LoVo (cell line): ENCODE measurements at regions not wholly inside any gene's neighbourhood (a gene's known extent, or its start where the extent isn't known, plus 50 kb on each side); places are given as distances from the start of the nearest gene placed in this dataset.
"Not testable (repeated sequence)": the region's sequence is repeated elsewhere in the genome, so short reads cannot be mapped to it uniquely, and the experiment has no call there.

Source experiments
- DNase-seq: peaks from one replicate; pipeline ENCODE4 v3.0.0-alpha.2; 2016; ENCODE audit warnings: low spot score

DNA sequence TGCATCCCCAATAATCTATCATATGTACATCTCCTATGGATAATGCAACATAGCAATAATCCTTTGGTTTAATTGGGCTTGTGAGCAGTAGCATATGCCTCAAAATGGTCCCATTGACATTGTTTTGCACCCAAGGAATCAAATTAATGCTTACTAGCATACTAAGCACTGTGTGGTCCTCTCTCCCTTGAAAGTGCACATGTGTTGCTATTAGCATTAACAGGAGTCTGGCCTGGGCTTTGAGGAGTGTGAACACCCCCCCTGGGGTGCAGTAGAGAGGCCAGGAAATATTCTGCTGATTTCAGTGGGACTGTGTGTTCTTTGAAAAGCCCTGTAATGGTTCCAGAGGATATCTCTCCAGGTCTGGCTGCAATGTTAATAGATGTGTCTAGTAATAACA, 1148.4 kb downstream of the VRK1 start:
- no peak for DNase-seq

DNA sequence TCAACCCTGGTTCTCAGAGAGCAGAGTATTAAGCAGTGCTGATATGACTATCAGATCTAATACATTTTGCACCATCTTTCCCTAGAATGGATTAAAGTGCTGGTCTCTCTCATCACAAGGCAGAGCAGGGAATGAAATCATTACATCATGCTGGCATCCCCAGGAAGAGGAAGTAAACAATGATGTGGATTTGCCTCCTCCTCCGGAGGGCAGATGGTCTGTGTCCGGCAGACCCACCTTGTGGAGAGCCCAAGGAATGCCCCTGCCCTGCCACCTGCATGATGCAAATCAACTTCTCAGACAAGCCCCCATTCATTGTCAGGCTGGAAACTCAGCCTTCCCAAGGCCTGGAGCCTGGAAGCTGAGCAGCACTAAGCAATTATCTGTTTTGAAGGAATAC, 1149.1 kb downstream of the VRK1 start:
- no peak for DNase-seq

DNA sequence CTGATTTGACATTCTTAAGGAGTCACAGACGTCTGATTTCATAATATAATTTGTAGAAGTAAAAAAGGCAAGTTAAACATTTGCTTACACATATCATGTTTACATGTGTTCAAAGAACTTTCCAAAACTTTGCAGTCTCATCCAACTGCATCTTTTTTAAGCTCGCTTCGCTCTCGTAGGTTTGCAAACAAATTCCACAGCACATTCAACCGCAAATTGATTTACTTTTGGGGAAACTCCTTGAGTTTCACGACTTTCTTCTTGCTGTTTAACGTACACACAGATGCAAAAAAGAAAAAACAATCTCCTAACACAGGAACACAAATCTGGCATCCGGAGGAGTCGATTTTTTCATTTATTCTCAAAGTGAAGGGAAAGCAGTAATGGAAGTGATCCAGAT, 1149.5 kb downstream of the VRK1 start:
- no peak for DNase-seq

DNA sequence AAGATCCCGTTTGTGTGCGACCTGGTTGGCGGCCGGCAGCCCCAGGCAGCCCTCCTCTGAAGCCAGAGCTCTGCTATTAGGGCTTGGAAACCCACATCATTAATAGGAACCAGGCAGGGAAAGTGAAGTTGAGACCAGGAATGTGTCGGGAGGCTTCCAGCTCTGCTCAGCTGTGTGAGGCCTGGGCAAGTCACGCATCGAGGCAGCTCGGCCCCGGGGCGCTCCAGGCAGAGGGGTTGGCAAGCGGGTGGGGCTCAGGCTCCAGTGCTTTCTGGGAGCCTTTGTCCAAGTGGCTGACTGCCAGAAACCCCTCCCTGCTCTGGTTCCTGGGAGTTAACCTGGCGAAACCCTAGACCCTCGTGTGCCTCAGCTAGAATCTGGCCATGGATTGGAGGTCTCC, 1151.7 kb downstream of the VRK1 start:
- no peak for DNase-seq

DNA sequence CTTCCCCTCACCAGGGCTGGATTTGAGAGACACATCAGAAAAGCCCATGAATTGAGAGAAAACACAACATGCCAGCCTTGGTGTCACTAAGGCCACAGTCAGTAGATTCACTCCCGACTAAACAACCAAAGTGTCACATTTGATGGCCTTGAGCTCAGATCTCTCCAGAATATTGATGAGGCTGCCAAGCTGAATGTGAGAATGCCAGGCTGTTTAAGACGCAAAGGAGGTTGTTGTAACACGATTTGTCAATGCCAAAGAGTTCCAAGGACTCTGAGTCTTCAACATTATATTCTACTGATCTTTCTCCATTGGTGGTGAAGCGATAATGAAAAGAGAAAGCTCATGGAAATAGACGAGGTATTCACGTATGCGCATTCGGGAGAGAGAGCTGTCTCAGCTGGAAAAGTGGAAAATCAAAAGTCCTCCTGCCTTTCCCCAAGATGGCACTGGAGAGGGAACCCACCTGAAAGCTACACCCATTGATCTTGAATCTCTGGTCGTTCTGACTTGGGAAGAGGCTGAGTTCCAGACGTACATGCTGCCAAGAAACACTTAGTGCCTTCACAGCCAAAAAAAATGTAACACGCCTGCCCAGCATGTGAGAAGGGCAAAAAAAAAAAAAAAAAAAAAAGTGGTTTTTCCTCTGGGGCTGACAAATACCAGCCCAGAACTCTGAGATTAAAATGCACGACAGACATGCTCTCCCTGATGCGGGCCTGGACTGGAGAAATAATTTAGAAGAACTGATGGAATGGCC, 1159.6 kb downstream of the VRK1 start:
- DNase-seq = no peak

DNA sequence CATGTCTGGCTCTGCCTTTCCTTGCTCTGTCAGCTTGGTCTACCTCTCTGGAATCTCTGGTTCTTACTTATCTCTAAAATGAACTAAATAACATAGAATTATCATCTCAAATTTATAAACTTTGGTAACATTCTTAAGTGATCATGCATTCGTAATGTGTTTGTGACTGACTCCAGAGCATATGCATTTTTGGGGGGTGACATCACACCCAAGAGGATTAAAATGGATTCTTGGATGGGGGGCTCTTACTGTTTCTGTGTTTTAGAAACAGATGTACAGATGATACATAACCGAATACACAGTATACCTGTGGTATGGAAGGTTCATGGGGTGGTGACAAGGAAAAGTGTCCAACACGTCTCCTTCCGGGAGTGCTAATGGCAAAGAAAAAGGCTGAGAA, 1162.1 kb downstream of the VRK1 start:
- no peak for DNase-seq

DNA sequence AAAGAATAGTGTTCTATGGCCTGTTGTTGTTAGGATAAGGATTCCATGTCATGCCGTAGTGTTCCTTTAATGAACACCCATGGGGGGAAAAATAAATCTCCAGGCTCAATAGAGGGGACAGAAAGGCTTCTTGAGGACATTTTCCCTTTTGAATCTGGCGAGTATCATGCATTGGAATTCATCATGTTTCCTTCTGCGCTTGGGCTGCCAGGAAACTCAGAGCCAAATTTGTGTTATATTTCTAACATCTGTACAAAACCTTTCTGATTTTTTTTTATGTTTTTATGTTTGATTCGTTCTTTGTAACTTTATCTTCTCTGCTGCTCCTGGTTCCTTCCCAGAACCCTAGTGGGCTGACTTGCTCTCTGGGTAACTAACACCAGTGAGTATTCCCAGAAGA, 1163.3 kb downstream of the VRK1 start:
- no peak for DNase-seq

DNA sequence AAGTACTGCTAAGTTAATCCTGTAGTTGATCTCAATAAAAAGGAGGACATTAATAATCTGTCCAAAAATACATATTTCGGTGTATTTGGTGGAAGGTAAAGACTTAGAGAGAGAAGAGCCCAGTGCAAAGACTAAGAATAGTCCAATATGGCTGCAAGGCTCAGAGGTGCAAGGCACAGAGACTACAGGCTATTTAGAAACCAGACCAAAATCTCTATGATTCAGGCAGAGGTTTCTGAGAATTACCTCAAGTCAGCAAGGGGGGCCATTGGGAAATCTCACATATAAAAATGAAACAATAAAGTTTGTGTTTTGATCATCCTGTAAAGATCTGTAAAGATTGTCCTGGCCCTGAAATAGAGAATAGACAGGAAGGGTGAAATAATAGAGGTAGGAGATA, 1173.0 kb downstream of the VRK1 start:
- no peak for DNase-seq

DNA sequence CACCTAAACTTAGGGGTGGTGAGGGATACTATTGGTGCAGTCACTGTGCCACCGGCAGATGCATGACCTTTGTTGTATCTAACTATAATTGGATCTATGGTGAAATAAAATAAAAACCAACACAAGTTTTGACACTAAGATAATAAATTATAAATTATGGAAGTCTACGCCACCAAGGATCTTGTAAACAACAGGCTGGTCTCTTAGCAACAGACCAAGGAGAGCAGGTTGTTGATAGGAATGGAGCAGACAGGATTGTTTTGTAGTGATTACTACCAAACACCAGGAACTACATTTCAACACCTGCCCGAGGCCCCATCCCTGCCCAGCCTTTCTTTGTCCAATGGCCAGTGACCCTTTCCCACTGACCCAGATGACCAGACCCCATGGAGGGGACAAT, 1178.0 kb downstream of the VRK1 start:
- no peak for DNase-seq

DNA sequence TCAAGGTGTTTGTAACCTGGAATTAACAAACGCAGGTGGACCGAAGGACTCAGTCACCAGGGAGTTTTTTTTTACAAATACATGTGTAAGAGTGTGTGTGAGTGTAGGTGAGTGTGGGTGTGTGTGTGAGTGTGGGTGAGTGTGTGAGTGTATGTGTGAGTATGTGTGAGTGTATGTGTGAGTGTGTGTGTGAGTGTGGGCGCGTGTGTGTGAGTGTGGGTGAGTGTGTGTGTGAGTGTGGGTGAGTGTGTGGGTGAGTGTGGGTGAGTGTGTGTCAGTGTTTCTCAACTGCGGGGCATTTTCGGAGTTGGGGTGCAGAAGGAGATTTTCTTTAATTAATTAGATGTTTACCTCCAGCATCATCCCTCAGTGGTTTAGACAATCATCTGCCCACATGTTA, 1178.8 kb downstream of the VRK1 start:
- no peak for DNase-seq

DNA sequence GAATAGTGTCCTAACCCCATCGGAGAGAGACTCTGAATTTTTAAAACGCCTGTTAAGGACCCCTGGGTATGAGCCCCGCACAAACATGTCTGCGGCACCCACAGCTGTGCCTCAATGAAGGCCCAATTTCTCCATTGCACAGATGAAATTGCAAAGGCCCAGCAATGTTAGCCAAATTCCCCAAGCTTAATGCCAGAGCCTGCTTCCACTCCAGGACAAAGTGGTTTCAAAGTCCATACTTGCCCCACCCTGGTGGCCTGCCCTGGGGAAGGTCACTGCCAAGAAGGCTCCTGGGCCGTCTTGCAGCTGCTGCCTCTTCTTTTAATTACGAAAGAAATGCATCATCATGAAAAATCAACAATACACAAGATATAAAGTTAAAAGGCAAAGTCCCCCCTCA, 1179.7 kb downstream of the VRK1 start:
- DNase-seq = peak; percentile 3

DNA sequence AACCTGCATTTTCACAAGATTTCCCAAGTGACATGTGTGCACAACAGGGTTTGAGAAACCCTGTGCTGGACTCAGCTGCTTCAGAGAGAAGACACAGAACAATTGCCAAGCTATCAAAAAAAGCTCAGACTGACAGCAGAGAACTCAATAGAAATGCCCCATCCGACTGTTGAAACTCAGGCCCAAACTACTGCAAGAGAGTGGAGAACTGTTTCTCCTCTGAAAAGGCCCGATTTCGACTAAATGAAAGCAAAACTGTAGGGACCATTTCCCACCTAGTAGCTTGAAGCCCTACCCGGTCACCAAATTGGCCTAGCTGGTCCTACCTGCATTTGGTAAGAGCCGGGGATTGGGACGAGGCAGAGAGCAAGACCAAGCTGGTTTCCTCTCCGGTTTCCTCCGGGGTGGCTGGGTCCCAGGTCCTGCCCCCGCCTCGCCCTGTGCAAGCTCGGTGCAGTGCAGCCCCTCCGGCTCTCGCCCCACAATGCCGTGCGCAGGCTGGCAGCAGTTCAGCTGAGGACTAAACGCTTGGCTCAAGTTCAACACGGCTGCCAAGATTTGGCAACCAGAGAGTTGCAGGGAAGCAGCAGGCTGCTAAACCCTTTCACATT, 1180.6 kb downstream of the VRK1 start:
- no peak for DNase-seq

DNA sequence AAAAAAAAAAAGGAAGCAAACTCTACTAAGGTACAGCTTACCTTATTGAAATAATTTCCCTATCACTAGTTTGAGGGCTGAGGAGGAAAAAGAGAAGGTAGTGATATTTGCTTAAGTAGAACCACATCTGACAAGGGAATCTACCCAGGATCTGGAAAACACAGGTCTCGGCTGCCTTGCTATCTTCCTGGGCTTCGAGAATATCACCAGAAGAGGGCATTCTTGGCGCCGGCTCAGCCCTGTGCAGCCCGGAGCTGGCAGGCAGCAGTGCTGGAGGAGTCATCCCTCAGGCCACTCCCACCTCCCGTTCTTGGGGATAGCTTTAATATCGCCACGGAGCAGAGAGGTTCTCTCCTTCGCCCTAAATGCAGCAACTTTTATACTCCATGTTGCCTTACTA, 1181.2 kb downstream of the VRK1 start:
- DNase-seq = peak; percentile 67

DNA sequence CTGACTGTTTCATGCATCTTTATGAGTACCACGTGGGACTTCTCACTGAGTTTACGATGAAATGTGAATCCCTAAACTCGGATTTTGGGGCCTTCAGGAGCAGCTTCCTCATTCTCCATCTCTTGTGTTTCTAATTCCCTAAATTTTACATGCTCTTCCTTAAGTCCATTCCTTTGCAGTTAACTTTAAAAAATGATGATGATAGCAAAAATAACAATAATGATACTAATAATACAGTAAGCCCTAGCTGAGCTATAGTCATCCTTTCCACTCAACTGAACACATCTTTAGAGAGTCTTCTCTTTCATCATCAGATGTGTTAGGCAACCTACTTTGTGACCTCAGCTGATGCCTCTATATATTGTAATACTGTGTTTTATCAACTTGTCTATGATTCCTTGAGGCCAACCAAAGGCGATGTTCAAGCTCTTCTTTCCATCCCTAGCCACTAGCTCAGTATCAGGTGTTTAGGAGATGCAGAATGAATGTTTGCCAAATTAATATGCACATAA, 1196.4 kb downstream of the VRK1 start:
- DNase-seq = no peak

DNA sequence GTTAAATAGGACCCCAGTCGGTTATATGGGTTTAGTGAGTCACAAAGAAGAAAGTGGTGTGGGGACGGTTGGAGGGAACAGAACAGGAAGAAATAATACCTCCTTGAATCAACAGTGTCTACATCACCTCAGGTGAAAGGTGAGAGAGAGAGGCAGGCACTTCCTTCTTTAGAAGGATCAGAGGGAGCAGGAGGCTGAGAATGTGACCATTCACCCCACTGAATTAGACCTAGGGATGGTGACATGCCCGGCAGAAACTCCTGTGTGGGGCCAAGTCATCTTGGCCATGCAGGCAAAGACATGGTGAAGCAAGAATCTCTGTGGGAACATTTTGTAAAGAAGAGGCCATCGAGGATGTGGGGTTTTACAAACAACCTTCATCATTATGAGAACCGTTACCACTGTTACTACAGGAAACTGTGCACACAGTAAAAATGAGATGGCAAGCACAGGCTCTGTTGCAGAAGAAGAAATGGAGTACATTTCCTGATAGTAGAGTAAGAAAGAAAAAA, 1196.9 kb downstream of the VRK1 start:
- no peak for DNase-seq

DNA sequence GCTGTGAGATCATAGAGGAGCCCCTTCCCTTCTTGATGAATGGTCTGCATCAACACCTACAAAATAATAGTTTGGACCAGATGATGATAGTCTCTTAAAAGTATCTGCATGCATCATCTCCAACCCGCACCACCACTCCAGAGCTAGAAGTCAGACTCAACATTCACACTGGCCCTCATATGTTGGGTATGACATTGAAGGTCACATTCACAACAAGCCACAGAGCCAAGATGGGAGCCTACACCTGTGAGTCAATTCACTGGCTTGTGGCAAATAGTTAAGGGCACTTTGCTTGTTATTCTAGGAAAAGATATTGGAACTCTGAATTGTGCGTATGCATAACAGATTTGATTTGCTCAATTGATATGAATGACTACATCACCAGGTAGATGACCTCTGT, 1197.9 kb downstream of the VRK1 start:
- DNase-seq = no peak

DNA sequence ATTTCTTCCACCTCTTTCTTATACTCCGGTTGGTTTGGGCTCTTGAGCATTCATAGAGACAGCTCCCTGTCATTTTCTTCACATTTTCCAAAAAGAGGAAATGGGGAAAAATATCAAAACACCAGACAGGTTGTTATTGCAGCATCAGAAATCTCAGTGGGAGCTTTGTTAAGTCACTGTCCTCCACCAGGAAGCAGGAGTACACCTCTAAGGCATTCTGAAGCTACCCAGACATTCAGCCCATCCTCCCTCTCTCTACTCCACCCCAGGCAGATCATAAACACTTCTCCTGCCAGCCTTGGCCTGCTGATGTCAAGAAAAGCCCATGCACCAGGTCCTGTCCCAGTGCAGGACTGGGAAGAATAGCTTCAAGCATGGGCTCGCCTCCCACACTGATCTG, 1198.3 kb downstream of the VRK1 start:
- DNase-seq = no peak

DNA sequence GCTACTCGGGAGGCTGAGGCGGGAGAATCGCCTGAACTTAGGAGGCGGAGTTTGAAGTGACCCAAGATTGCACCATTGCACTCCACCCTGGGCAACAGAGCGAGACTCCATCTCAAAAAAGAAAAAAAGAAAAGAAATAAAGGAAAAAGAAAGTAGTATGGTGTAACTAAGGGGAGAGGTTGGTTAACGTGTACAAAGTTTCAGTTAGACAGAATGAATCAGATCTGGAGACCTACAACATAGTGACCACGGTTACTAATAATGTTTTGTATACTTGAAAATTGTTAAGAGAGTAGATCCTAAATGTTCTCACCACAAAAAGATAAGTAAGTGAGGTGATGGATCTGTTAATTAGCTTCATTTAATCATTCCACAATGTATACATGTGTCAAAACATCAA, 1208.8 kb downstream of the VRK1 start:
- DNase-seq = no peak

DNA sequence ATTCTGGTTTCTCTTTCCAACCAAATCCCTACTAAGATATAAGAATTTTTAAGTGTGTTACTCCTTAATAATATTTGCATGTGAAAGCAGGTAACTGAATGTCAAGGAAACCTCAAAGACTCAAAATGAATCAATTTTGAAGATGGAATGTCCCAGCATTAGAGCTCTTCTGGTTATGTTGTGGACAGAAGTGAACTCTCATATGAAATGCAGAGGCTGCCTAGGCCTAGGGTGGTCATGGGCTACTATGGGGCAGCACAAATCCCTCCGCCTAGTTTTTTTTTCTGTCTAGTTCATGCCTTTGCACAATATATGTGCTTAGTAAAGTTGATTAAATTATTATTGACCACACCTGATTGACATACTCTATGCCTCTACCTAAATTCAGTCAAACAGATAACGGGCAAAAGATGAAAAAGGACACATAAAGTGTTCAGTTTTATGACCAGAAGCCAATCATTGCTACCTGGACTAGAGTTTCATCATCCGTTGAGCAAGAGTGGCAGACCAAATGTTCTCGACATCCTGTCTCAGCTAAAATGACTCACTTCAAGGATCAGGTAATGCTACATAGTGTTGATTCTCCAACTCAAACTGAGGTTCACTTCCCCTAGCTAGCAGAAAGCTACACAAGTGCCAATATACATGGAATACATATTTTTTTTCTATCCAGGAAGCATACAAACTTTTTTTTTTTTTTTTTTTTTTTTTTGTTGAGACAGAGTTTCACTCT, 1211.4 kb downstream of the VRK1 start:
- no peak for DNase-seq

DNA sequence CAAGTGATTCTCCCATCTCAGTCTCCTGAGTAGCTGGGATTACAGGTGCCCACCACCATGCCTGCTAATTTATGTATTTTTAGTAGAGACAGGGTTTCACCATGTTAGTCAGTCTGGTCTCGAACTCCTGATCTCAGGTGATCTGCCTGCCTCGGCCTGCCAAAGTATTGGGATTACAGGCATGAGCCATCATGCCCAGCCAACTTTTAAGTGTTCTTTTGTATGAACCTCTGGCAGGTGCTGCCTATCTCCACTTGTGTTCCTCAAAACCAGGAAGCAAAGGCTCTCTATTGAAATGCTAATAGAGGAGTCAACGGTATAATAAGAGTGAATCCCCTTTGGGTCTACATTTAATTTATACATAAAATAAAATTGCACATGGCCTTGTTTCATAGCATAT, 1212.0 kb downstream of the VRK1 start:
- DNase-seq = not testable (repeated sequence)

DNA sequence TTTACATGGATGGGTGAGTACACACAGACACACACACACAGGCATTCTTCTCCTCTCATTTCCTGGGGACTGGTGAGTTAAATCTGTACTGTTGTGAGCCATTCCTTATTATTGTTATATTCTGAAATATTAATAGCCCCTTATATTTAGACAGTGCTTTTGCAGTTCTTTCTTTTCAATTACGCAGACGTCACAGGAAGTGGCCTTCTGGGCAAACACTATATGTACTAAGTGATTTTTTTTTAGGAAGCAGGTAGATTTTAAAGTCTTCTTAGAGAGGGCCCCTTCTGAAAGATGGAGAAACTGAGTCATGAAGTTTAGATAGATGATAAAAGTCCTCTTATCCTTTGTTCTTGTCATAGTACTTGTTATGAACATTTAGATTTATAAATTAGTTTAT, 1213.6 kb downstream of the VRK1 start:
- DNase-seq = no peak

DNA sequence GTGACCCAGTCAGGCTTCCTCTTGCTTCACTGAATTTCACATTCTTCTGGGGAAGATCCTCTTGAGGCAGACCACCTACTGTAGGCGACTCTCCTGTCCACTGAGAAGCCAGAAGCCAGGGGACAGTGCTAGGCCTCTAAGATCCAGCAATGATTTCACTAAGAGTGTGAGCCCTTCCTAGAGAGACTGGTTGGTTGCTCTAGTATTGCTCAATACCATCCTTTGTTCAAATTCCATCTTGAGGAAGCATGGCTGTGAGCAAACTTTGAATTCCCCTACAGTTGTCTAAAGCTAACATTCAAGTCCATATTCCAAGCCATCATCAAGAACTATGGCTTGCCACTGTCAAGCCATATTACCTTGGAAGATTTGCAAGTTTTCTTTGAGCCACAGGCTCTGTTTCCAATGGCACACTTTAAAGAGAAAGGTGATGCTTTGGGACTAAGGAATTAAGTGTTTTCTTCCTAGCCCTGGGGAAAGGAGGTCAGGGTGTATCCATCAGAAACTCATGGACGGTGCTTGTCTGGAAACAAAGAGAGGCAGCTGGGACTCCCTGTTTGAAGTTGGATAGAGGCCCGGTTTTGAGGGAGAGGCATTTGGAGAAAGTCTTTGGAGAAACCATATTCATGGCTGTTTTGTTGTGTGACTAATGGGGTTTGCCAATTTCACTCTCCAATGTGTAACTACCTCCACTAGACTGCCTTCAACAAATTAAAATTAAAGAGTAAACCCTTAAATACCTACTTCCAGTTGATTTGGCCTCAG, 1217.9 kb downstream of the VRK1 start:
- no peak for DNase-seq
